ENCODE measurements at regions not wholly inside any gene's neighbourhood (a gene's known extent, or its start where the extent isn't known, plus 50 kb on each side); places are given as distances from the start of the nearest gene placed in this dataset.

DNA sequence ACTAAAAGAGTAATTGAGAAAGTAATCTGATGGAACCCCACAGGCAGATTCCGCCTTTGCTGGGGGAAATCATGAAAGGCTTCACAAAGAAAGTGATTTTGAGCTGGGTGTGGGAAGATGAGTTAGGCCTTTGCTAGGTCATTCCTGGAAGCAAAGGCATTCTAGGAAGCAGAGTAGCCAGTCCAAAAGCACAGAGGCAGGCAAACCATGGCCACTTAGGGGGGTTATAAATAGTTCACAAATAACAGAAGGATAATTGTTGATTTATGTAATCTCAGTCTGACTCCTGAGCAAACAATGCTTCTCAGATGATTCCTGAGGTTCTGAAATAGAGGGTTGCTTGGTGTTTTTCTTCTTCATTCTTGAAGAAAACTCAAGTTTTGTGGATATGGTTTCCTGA lies 576.3 kb downstream of the NTRK3 start:
- intact Hi-C loops (cut with micrococcal nuclease; ENCODE audit: unreplicated experiment) (no loop called here), in situ Hi-C loops (cut with HindIII; ENCODE audit: low pct_unique_long_range_greater_than_20kb, low sequenced_read_pairs) (no loop called here)
- Histone ChIP-seq H3K4me1 (ENCODE audit: control insufficient read depth, insufficient read depth, low read length) (no peaks in the 10 kb centered on the region), H3K36me3 (ENCODE audit: control insufficient read depth, insufficient read depth, low read length) (no peaks in the 10 kb centered on the region), H3K27ac (ENCODE audit: low read length) (no peak overlapping the region), H3K9me3 (ENCODE audit: control insufficient read depth, insufficient read depth, low read depth, low read length) (no peaks in the 10 kb centered on the region), H3K27me3 (ENCODE audit: control insufficient read depth, insufficient read depth, low read length) (no peaks in the 10 kb centered on the region), H3K4me3 (ENCODE audit: low read depth in 2 of 2, low read length in 2 of 2) (no peak overlapping the region)
- TF ChIP-seq TCF7L2 (IDR thresholded peaks at IDR 0.05; ENCODE audit: low read depth, low read length) = no peak
- ChIA-PET CTCF (no interaction called here), POLR2A (no interaction called here)
- DNase-seq (ENCODE audit: low read depth, low spot score) = no peak
- no TSS peak for BruUV-seq (replicated peaks)
- no peak for ATAC-seq

DNA sequence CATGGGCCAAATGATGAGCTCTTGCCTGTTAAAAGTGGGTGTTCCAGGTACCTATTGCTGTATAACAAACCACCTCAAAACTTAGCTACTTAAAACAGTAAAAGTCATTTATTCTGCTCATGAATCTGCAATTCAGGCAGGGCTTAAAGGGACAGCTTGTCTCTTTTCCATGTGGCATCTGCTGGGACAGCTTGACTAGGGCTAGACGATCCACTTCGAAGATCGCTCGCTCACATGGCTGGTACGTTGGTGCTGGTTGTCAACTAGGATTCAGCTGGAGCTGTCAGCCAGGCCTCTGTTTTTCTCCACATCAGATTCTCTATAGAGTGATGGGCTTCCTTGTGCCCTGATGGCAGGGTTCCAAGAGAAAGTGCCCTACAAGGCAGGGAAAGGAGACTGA lies 581.3 kb downstream of the NTRK3 start:
- no TSS peak for BruUV-seq (replicated peaks)
- POLR2A ChIA-PET = no interaction called here
- Histone ChIP-seq H3K4me1 (ENCODE audit: control insufficient read depth, insufficient read depth, low read length) (no peaks in the 10 kb centered on the region), H3K36me3 (ENCODE audit: control insufficient read depth, insufficient read depth, low read length) (no peaks in the 10 kb centered on the region), H3K27ac (ENCODE audit: low read length) (no peak overlapping the region), H3K27me3 (ENCODE audit: control insufficient read depth, insufficient read depth, low read length) (no peaks in the 10 kb centered on the region), H3K4me3 (ENCODE audit: low read depth in 2 of 2, low read length in 2 of 2) (no peak overlapping the region), H3K9me3 (ENCODE audit: control insufficient read depth, insufficient read depth, low read depth, low read length) (no peaks in the 10 kb centered on the region)
- ATAC-seq (no peak), DNase-seq (ENCODE audit: low read depth, low spot score) (no peak)
- intact Hi-C loops (cut with micrococcal nuclease; ENCODE audit: unreplicated experiment) (no loop called here), in situ Hi-C loops (cut with HindIII; ENCODE audit: low pct_unique_long_range_greater_than_20kb, low sequenced_read_pairs) (no loop called here)
- CTCF ChIA-PET = no interaction called here
- TF ChIP-seq, protein P1, sequence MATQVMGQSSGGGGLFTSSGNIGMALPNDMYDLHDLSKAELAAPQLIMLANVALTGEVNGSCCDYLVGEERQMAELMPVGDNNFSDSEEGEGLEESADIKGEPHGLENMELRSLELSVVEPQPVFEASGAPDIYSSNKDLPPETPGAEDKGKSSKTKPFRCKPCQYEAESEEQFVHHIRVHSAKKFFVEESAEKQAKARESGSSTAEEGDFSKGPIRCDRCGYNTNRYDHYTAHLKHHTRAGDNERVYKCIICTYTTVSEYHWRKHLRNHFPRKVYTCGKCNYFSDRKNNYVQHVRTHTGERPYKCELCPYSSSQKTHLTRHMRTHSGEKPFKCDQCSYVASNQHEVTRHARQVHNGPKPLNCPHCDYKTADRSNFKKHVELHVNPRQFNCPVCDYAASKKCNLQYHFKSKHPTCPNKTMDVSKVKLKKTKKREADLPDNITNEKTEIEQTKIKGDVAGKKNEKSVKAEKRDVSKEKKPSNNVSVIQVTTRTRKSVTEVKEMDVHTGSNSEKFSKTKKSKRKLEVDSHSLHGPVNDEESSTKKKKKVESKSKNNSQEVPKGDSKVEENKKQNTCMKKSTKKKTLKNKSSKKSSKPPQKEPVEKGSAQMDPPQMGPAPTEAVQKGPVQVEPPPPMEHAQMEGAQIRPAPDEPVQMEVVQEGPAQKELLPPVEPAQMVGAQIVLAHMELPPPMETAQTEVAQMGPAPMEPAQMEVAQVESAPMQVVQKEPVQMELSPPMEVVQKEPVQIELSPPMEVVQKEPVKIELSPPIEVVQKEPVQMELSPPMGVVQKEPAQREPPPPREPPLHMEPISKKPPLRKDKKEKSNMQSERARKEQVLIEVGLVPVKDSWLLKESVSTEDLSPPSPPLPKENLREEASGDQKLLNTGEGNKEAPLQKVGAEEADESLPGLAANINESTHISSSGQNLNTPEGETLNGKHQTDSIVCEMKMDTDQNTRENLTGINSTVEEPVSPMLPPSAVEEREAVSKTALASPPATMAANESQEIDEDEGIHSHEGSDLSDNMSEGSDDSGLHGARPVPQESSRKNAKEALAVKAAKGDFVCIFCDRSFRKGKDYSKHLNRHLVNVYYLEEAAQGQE (IDR thresholded peaks at IDR 0.05; ENCODE audit: insufficient read depth in 1 of 2, low read depth in 2 of 2, low read length in 1 of 2) = no peak
- TF ChIP-seq POLR2AphosphoS5 (IDR thresholded peaks at IDR 0.05; ENCODE audit: low read depth, low read length) (no peak), SIN3A (IDR thresholded peaks at IDR 0.05; ENCODE audit: borderline replicate concordance, insufficient read depth, low read depth, low read length) (no peak), TCF7L2 (IDR thresholded peaks at IDR 0.05; ENCODE audit: low read depth, low read length) (no peak)
- TF ChIP-seq, protein P2, sequence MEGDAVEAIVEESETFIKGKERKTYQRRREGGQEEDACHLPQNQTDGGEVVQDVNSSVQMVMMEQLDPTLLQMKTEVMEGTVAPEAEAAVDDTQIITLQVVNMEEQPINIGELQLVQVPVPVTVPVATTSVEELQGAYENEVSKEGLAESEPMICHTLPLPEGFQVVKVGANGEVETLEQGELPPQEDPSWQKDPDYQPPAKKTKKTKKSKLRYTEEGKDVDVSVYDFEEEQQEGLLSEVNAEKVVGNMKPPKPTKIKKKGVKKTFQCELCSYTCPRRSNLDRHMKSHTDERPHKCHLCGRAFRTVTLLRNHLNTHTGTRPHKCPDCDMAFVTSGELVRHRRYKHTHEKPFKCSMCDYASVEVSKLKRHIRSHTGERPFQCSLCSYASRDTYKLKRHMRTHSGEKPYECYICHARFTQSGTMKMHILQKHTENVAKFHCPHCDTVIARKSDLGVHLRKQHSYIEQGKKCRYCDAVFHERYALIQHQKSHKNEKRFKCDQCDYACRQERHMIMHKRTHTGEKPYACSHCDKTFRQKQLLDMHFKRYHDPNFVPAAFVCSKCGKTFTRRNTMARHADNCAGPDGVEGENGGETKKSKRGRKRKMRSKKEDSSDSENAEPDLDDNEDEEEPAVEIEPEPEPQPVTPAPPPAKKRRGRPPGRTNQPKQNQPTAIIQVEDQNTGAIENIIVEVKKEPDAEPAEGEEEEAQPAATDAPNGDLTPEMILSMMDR (IDR thresholded peaks at IDR 0.05) = no peak

DNA sequence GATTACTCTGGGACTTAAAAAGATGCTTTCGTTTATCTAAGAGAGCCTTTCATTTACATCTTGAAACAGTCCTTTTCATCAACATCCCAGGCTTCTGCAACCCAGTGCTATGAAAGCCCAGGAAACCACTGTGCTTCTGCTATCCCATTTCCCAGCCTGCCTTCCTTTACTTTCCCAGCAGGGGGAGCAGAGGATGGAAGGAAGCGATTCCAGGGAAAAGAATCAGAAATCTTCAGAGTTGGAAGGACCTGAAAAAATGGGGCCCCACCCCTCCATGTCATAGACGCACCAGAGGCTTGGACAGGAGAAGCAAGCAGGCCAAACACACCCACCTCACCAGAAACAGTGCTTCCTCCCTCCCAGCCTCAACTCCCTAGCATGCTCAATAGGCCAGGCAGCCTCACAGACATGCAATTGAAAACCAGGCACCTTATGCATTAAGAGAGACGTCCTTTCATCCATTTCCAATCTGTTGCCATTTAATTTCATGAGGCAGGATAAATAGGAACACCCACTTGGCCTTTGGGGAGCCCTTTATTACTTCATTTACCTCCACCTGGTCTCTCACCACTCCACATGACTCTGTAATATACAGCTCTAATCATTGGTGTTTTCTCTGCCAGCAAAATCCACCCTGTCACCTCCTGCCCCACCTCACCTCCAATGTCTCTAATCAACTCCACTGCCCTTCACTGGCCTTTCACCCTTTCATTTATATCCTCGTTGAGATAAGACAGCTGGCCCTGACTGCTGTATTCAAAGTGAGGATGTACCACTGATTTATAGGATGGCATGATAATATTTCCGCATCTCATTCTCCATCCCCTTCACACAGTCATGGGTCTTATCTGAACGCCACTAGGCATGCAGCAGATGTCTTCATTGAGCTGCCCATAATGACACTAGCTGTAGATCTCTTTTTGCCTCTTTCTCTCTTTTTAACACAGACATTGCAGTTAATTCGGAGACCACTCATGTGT lies 583.9 kb downstream of the NTRK3 start:
- no peak for DNase-seq (ENCODE audit: low read depth, low spot score)
- Histone ChIP-seq H3K36me3 (ENCODE audit: control insufficient read depth, insufficient read depth, low read length) (no peaks in the 10 kb centered on the region), H3K27me3 (ENCODE audit: control insufficient read depth, insufficient read depth, low read length) (no peaks in the 10 kb centered on the region), H3K4me1 (ENCODE audit: control insufficient read depth, insufficient read depth, low read length) (no peaks in the 10 kb centered on the region), H3K9me3 (ENCODE audit: control insufficient read depth, insufficient read depth, low read depth, low read length) (no peaks in the 10 kb centered on the region), H3K4me3 (ENCODE audit: low read depth in 2 of 2, low read length in 2 of 2) (no peak overlapping the region), H3K27ac (ENCODE audit: low read length) (no peak overlapping the region)
- CTCF ChIA-PET = no interaction called here
- intact Hi-C loops (cut with micrococcal nuclease; ENCODE audit: unreplicated experiment) (no loop called here), in situ Hi-C loops (cut with HindIII; ENCODE audit: low pct_unique_long_range_greater_than_20kb, low sequenced_read_pairs) (no loop called here)
- POLR2A ChIA-PET = no interaction called here
- no peak for TF ChIP-seq TCF7L2 (IDR thresholded peaks at IDR 0.05; ENCODE audit: low read depth, low read length)
- TF ChIP-seq, protein P2 (IDR thresholded peaks at IDR 0.05) = peak; percentile 58
- no TSS peak for BruUV-seq (replicated peaks)
- no peak for ATAC-seq
